PC-9 (cell line): ENCODE measurements at regions not wholly inside any gene's neighbourhood (a gene's known extent, or its start where the extent isn't known, plus 50 kb on each side); places are given as distances from the start of the nearest gene placed in this dataset.

Experiments
- BruUV-seq: library from RNA; stranded (reverse); fragments of 400-500 nt; replicated peaks from 2 replicates; lab custom pipeline; 2021; lab: Mats Ljungman, UMichigan
- CTCF ChIA-PET: fragments of 300-600 bp; sonication (Branson Sonifier 250); formaldehyde crosslinking; loops from one replicate; lab custom pipeline; 2022; ENCODE audit warnings: antibody characterized with exemption; lab: Charles Lee
- POLR2A ChIA-PET: fragments of 300-600 bp; sonication (Branson Sonifier 250); formaldehyde crosslinking; loops from one replicate; lab custom pipeline; 2022; ENCODE audit warnings: antibody characterized with exemption; ENCODE audit not compliant: unreplicated experiment; lab: Charles Lee
- DNase-seq, 2 experiments: peaks; one replicate each; pipeline versions ENCODE4 v3.0.0 to v3.0.0-alpha.2; 2015 to 2022; ENCODE audit warnings: mixed read lengths in 1 of 2
- H2AFZ ChIP-seq: fragments of 200-600 bp; sonication (generic); 2 replicates; pipeline ENCODE4 v1.8.1; 2017; ENCODE audit warnings: antibody characterized with exemption
- H3F3A ChIP-seq: fragments of 200-600 bp; sonication (generic); 2 replicates; pipeline ENCODE4 v1.8.1; 2017; ENCODE audit warnings: antibody characterized with exemption, mild to moderate bottlenecking, low read depth; ENCODE audit not compliant: insufficient read depth
- H3K27ac ChIP-seq: fragments of 200-600 bp; sonication (generic); 2 replicates; pipeline ENCODE4 v1.6.1; 2016; ENCODE audit warnings: mixed run types
- H3K27me3 ChIP-seq: fragments of 200-600 bp; sonication (generic); 2 replicates; pipeline ENCODE4 v1.6.1; 2016; ENCODE audit warnings: low read depth, mixed run types; ENCODE audit not compliant: insufficient read depth
- H3K36me3 ChIP-seq: fragments of 200-600 bp; sonication (generic); 2 replicates; pipeline ENCODE4 v1.6.1; 2016; ENCODE audit warnings: low read depth, mixed run types
- H3K4me1 ChIP-seq: fragments of 200-600 bp; sonication (generic); replicated peaks from 2 replicates; pipeline ENCODE4 v1.6.1; 2016; ENCODE audit warnings: mixed run types; ENCODE audit not compliant: insufficient read depth
- H3K4me2 ChIP-seq: fragments of 200-600 bp; sonication (generic); 2 replicates; pipeline ENCODE4 v1.6.1; 2017; ENCODE audit warnings: mixed run types
- H3K4me3 ChIP-seq: fragments of 200-600 bp; sonication (generic); 2 replicates; pipeline ENCODE4 v1.6.1; 2016; ENCODE audit warnings: mixed run types
- H3K79me2 ChIP-seq: fragments of 200-600 bp; sonication (generic); 2 replicates; pipeline ENCODE4 v1.6.1; 2017; ENCODE audit warnings: low read depth, mixed run types
- H3K9me2 ChIP-seq: fragments of 200-600 bp; sonication (generic); 2 replicates; pipeline ENCODE4 v1.8.1; 2017; ENCODE audit warnings: mild to moderate bottlenecking; ENCODE audit not compliant: insufficient read depth
- H3K9me3 ChIP-seq: fragments of 200-600 bp; sonication (generic); 2 replicates; pipeline ENCODE4 v1.8.1; 2016; ENCODE audit warnings: low read depth; ENCODE audit not compliant: insufficient read depth
- H4K20me1 ChIP-seq: fragments of 200-600 bp; sonication (generic); 2 replicates; pipeline ENCODE4 v1.8.1; 2017; ENCODE audit not compliant: insufficient read depth
- CTCF ChIP-seq: fragments of 200-600 bp; sonication (generic); conservative IDR thresholded peaks from 2 replicates; pipeline ENCODE4 v1.6.1; 2017; ENCODE audit warnings: mixed run types, antibody characterized with exemption, mild to moderate bottlenecking, moderate library complexity
- EZH2 ChIP-seq: fragments of 200-600 bp; sonication (generic); IDR thresholded peaks from 2 replicates; pipeline ENCODE4 v1.8.0; 2017; ENCODE audit warnings: antibody characterized with exemption, low read depth
- intact Hi-C: fragments of 100-400 bp; cut with micrococcal nuclease; formaldehyde crosslinking; loops from one replicate; pipeline ENCODE4 v1.10.0; 2022; ENCODE audit not compliant: unreplicated experiment

GRCh38 chr10:89954787-89955566 lies 253.6 kb downstream of the KIF20B start:
- Histone ChIP-seq H3K4me3 (no peak overlapping the region), H2AFZ (no peak overlapping the region), H3K4me2 (no peak overlapping the region), H3K79me2 (no peaks in the 10 kb centered on the region), H3F3A (no peaks in the 10 kb centered on the region), H4K20me1 (no peaks in the 10 kb centered on the region), H3K36me3 (no peaks in the 10 kb centered on the region), H3K9me3 (no peaks in the 10 kb centered on the region), H3K27me3 (no peaks in the 10 kb centered on the region), H3K9me2 (no peaks in the 10 kb centered on the region), H3K4me1 (no peaks in the 10 kb centered on the region), H3K27ac (no peak overlapping the region)
- TF ChIP-seq CTCF (peak; percentile 61), EZH2 (no peak)
- no peak for DNase-seq
- ChIA-PET POLR2A (no interaction called here), CTCF (no interaction called here)
- BruUV-seq: no TSS peak
- intact Hi-C loops: loop anchor here (10.0 kb wide), 1 partner anchor 190 kb away; no protein-coding TSS in a partner anchor

GRCh38 chr10:89959433-89960110 lies 258.2 kb downstream of the KIF20B start:
- Histone ChIP-seq H4K20me1 (no peaks in the 10 kb centered on the region), H3K4me2 (no peak overlapping the region), H3K27me3 (no peaks in the 10 kb centered on the region), H3K9me2 (no peaks in the 10 kb centered on the region), H3K4me1 (no peaks in the 10 kb centered on the region), H3K27ac (no peak overlapping the region), H3K79me2 (no peaks in the 10 kb centered on the region), H3F3A (no peaks in the 10 kb centered on the region), H3K36me3 (no peaks in the 10 kb centered on the region), H3K4me3 (no peak overlapping the region), H3K9me3 (no peaks in the 10 kb centered on the region), H2AFZ (no peak overlapping the region)
- BruUV-seq: no TSS peak
- ChIA-PET CTCF (no interaction called here), POLR2A (no interaction called here)
- intact Hi-C loops: loop anchor here (10.0 kb wide), 1 partner anchor 185 kb away; no protein-coding TSS in a partner anchor
- no peak for DNase-seq
- TF ChIP-seq CTCF (no peak), EZH2 (no peak)

GRCh38 chr10:89963451-89964102 lies 262.2 kb downstream of the KIF20B start:
- Histone ChIP-seq H3K36me3 (no peaks in the 10 kb centered on the region), H3K4me3 (no peak overlapping the region), H3K27me3 (no peaks in the 10 kb centered on the region), H2AFZ (no peak overlapping the region), H3K4me2 (no peak overlapping the region), H3K79me2 (no peaks in the 10 kb centered on the region), H3K27ac (no peak overlapping the region), H3K9me3 (no peaks in the 10 kb centered on the region), H3F3A (no peaks in the 10 kb centered on the region), H3K9me2 (no peaks in the 10 kb centered on the region), H3K4me1 (no peaks in the 10 kb centered on the region), H4K20me1 (no peaks in the 10 kb centered on the region)
- DNase-seq: no peak
- intact Hi-C loops: no loop called here
- POLR2A ChIA-PET: no interaction called here
- BruUV-seq: no TSS peak
- TF ChIP-seq CTCF (no peak), EZH2 (no peak)
- CTCF ChIA-PET: no interaction called here
